NCI-H526 (cell line): ENCODE measurements at regions not wholly inside any gene's neighbourhood (a gene's known extent, or its start where the extent isn't known, plus 50 kb on each side); places are given as distances from the start of the nearest gene placed in this dataset.

ENCODE experiments used
- DNase-seq, 2 experiments: peaks; one replicate each; lab custom pipeline; 2025; lab: John Stamatoyannopoulos, UW

GRCh38 chr17:74045608-74046280 is 157.7 kb upstream of the RPL38 start:
- DNase-seq, result peak in 1 of 2 experiments; percentile 36

GRCh38 chr17:74049167-74049966 is 154.1 kb upstream of the RPL38 start:
- DNase-seq, result no peak

- no peak for DNase-seq
Measured at GRCh38 chr17:74049967-74050458, 153.5 kb upstream of the RPL38 start.

- no peak for DNase-seq
Measured at GRCh38 chr17:74051348-74051747, 152.1 kb upstream of the RPL38 start.

- no peak for DNase-seq
Measured at GRCh38 chr17:74052993-74053711, 150.3 kb upstream of the RPL38 start.

- DNase-seq, result no peak
Measured at GRCh38 chr17:74053712-74054078, 149.8 kb upstream of the RPL38 start.

- no peak for DNase-seq
Measured at GRCh38 chr17:74054249-74054648, 149.2 kb upstream of the RPL38 start.

- DNase-seq, result no peak
Measured at GRCh38 chr17:74055508-74056160, 147.8 kb upstream of the RPL38 start.

- peak; percentile 37 to 41 for DNase-seq
Measured at GRCh38 chr17:74059479-74060240, 143.8 kb upstream of the RPL38 start.

- peak in 1 of 2 experiments; percentile 11 for DNase-seq
Measured at GRCh38 chr17:74061758-74062157, 141.7 kb upstream of the RPL38 start.

GRCh38 chr17:74062234-74062633 is 141.2 kb upstream of the RPL38 start:
- peak; percentile 54 to 67 for DNase-seq

GRCh38 chr17:74063439-74063838 is 140.0 kb upstream of the RPL38 start:
- peak in 1 of 2 experiments; percentile 18 for DNase-seq

- no peak for DNase-seq
Measured at GRCh38 chr17:74070374-74070773, 133.1 kb upstream of the RPL38 start.

- peak; percentile 85 to 89 for DNase-seq
Measured at GRCh38 chr17:74070998-74071679, 132.3 kb upstream of the RPL38 start.

- DNase-seq, result no peak
Measured at GRCh38 chr17:74072340-74072739, 131.1 kb upstream of the RPL38 start.

- DNase-seq, result no peak
Measured at GRCh38 chr17:74076446-74076845, 127.0 kb upstream of the RPL38 start.

GRCh38 chr17:74077231-74077630 is 126.2 kb upstream of the RPL38 start:
- no peak for DNase-seq

GRCh38 chr17:74078363-74078941 is 125.0 kb upstream of the RPL38 start:
- no peak for DNase-seq

GRCh38 chr17:74079537-74080300 is 123.8 kb upstream of the RPL38 start:
- DNase-seq, result no peak
